Erythroblast (primary cell): ENCODE measurements at regions not wholly inside any gene's neighbourhood (a gene's known extent, or its start where the extent isn't known, plus 50 kb on each side); places are given as distances from the start of the nearest gene placed in this dataset.

Source experiments
- GATA1 ChIP-seq: IDR thresholded peaks from 2 replicates; pipeline ENCODE4 v1.6.1; 2011; ENCODE audit warnings: low read depth, mild to moderate bottlenecking, control low read depth, low read length, moderate library complexity
- POLR2A ChIP-seq: IDR thresholded peaks from 2 replicates; pipeline ENCODE4 v1.6.1; 2011; ENCODE audit warnings: mild to moderate bottlenecking, low read length

GRCh38 chr20:57062241-57062640 is 204.2 kb downstream of the BMP7 start:
- TF ChIP-seq POLR2A (no peak), GATA1 (no peak)
